ENCODE measurements at regions not wholly inside any gene's neighbourhood (a gene's known extent, or its start where the extent isn't known, plus 50 kb on each side); places are given as distances from the start of the nearest gene placed in this dataset.

DNA sequence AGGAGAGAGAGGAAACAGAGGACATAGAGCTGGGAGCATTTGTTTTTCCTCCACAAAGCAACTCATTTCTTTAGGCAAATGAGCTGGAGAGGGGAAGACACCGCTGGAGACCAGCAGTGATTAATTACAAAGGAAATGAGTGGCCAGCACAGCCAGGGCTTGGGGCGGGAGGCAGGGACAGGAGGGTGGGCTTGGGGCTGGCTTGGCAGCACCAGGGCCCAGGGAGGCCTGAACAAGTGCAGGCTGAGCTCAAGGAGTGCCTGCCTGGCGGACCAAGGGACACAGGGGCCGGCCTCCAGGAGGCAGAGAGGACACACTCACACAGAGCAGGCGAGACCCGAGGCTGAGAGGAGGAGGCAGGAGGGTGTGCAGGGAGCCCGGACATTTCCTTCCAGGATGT is 149.0 kb upstream of the UNC5B start:
- TF ChIP-seq, protein P1, sequence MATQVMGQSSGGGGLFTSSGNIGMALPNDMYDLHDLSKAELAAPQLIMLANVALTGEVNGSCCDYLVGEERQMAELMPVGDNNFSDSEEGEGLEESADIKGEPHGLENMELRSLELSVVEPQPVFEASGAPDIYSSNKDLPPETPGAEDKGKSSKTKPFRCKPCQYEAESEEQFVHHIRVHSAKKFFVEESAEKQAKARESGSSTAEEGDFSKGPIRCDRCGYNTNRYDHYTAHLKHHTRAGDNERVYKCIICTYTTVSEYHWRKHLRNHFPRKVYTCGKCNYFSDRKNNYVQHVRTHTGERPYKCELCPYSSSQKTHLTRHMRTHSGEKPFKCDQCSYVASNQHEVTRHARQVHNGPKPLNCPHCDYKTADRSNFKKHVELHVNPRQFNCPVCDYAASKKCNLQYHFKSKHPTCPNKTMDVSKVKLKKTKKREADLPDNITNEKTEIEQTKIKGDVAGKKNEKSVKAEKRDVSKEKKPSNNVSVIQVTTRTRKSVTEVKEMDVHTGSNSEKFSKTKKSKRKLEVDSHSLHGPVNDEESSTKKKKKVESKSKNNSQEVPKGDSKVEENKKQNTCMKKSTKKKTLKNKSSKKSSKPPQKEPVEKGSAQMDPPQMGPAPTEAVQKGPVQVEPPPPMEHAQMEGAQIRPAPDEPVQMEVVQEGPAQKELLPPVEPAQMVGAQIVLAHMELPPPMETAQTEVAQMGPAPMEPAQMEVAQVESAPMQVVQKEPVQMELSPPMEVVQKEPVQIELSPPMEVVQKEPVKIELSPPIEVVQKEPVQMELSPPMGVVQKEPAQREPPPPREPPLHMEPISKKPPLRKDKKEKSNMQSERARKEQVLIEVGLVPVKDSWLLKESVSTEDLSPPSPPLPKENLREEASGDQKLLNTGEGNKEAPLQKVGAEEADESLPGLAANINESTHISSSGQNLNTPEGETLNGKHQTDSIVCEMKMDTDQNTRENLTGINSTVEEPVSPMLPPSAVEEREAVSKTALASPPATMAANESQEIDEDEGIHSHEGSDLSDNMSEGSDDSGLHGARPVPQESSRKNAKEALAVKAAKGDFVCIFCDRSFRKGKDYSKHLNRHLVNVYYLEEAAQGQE (IDR thresholded peaks at IDR 0.05; ENCODE audit: insufficient read depth in 1 of 2, low read depth in 2 of 2, low read length in 2 of 2): no peak
- TF ChIP-seq POLR2AphosphoS5 (IDR thresholded peaks at IDR 0.05; ENCODE audit: low read depth, low read length): no peak
- TF ChIP-seq SIN3A (IDR thresholded peaks at IDR 0.05; ENCODE audit: borderline replicate concordance, insufficient read depth, low read length): no peak
- no peak for TF ChIP-seq FOXP2 (optimal IDR thresholded peaks at IDR 0.05; ENCODE audit: borderline replicate concordance, extremely low read depth, extremely low read length, insufficient read depth)
- no peak for TF ChIP-seq TAF1 (IDR thresholded peaks at IDR 0.05; ENCODE audit: borderline replicate concordance, insufficient read depth, low read length)

DNA sequence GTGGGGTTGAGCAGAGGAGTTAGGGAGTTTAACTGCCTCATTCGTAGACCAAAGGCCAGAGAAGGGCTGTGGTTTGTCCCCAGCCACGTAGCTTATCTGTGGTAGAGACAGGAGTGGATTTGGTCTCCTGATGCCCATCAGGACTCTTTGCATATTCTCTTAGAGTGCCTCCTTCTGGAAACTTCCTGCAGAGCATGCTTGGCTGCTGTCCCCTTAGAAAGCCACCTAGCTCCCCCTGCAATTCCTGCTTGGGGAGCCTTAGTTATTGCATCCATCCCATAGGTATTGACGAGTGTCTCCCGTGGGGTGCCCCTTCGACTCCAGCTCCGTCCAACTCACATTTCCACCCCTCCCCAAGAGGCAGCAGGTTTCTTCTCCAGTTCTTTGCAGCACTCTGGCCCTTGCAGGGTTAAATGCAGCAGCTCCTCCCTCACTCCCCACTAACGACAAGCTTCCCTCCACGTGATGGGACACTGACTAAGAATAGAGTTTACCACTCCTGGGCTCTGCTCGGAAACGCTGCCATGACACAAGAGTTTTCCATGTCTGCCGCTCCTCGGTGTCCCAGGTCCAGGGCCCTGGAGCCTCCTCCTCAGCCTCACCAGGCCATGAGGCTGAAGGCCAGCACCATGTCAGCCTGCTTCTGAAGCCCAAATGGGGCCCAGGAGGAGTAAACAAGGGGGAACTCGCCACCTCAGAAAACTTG is 147.8 kb upstream of the UNC5B start:
- TF ChIP-seq POLR2AphosphoS5 (IDR thresholded peaks at IDR 0.05; ENCODE audit: low read depth, low read length): no peak

DNA sequence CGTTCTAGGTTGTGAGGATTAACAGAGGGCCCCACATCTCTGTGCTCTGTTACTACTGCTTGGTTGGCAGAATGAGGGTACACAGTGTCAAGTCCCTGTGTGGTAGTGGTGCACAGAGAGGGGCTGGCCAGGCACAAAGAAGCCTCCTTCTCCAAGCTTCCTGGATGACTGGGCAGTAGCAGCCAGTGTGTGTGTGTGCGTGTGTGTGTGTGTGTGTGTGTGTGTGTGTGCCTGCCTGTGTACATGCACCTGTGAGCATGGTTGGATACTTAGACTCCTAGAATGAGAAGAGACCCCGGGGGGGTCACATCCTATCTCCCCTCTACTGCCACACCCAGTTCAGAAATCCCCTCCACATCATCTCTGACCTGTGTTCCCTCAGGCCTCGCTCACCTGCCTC is 146.7 kb upstream of the UNC5B start:
- TF ChIP-seq POLR2AphosphoS5 (IDR thresholded peaks at IDR 0.05; ENCODE audit: low read depth, low read length) (no peak), FOXP2 (optimal IDR thresholded peaks at IDR 0.05; ENCODE audit: borderline replicate concordance, extremely low read depth, extremely low read length, insufficient read depth) (no peak), TAF1 (IDR thresholded peaks at IDR 0.05; ENCODE audit: borderline replicate concordance, insufficient read depth, low read length) (no peak), SIN3A (IDR thresholded peaks at IDR 0.05; ENCODE audit: borderline replicate concordance, insufficient read depth, low read length) (no peak)
- TF ChIP-seq, protein P1 (IDR thresholded peaks at IDR 0.05; ENCODE audit: insufficient read depth in 1 of 2, low read depth in 2 of 2, low read length in 2 of 2): no peak

DNA sequence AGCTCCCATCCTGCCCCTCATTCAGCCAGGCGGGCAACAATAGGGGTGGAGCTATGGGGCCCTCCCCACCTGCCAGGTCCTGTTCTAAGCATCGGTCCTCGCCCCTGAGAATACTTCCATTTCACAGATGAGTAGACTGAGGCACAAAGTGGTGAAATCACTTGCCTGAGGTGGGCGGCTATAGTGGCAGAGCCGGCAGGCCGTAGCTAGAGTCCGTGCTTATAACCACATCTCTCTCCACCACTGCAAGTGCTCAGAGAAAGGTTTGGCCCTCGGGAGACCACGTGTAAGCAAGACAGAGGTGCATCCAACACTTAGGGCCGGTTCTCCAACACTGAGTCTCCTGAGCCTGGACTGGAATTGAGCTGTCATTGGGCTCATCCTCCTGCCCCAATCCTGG is 145.8 kb upstream of the UNC5B start:
- TF ChIP-seq FOXP2 (optimal IDR thresholded peaks at IDR 0.05; ENCODE audit: borderline replicate concordance, extremely low read depth, extremely low read length, insufficient read depth): no peak
- TF ChIP-seq TAF1 (IDR thresholded peaks at IDR 0.05; ENCODE audit: borderline replicate concordance, insufficient read depth, low read length): no peak
- no peak for TF ChIP-seq POLR2AphosphoS5 (IDR thresholded peaks at IDR 0.05; ENCODE audit: low read depth, low read length)
- TF ChIP-seq SIN3A (IDR thresholded peaks at IDR 0.05; ENCODE audit: borderline replicate concordance, insufficient read depth, low read length): no peak
- TF ChIP-seq, protein P1 (IDR thresholded peaks at IDR 0.05; ENCODE audit: insufficient read depth in 1 of 2, low read depth in 2 of 2, low read length in 2 of 2): no peak

DNA sequence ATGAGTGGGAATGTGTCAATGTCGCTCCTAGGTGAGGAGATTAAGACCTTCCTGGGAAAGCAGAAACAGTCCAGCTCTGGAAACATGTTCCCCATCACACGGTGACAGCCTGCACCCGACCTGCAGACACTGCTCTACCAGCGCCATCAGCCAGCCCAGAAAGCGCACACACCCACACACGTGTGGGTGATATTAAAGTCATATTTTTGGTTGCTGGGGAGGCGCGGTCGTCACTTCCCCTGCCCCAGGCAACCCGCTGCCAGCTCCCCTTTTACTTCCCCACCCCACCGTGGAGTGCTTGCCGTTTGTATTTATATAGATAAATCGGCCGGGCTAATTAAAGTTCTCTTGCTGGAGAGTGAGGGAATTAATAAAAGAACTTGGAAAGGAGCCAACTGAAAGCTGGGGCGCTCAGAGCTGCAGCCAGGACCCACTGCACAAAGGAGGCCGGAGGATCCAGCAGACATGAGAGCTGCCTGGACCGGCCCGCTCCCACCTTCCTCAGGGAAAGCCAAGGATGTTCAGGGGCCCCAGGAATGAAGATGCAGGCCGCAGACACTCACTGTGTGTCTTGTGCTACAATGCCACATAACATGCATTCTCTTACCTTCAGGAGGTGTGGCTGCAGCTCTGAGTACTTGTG is 145.2 kb upstream of the UNC5B start:
- TF ChIP-seq TAF1 (IDR thresholded peaks at IDR 0.05; ENCODE audit: borderline replicate concordance, insufficient read depth, low read length): no peak
- TF ChIP-seq, protein P1 (IDR thresholded peaks at IDR 0.05; ENCODE audit: insufficient read depth in 1 of 2, low read depth in 2 of 2, low read length in 2 of 2): no peak
- TF ChIP-seq FOXP2 (optimal IDR thresholded peaks at IDR 0.05; ENCODE audit: borderline replicate concordance, extremely low read depth, extremely low read length, insufficient read depth): no peak
- TF ChIP-seq SIN3A (IDR thresholded peaks at IDR 0.05; ENCODE audit: borderline replicate concordance, insufficient read depth, low read length): no peak
- TF ChIP-seq POLR2AphosphoS5 (IDR thresholded peaks at IDR 0.05; ENCODE audit: low read depth, low read length): no peak

Measured in PFSK-1 (cell line).